IMR-90 (cell line): ENCODE measurements at regions not wholly inside any gene's neighbourhood (a gene's known extent, or its start where the extent isn't known, plus 50 kb on each side); places are given as distances from the start of the nearest gene placed in this dataset.

ENCODE experiments used
- ATAC-seq: fragments of 200-7000 bp; cut with Tn5 transposase; 2 replicates; pipeline ENCODE4 v1.9.1; 2020; ENCODE audit warnings: low read depth, mild to moderate bottlenecking, moderate library complexity
- BruUV-seq: library from RNA; stranded (reverse); fragments of 400-500 nt; replicated peaks from 2 replicates; lab custom pipeline; 2021; lab: Mats Ljungman, UMichigan
- CTCF ChIA-PET: fragments of 300-600 bp; formaldehyde crosslinking; extraction: SDS; loops from one replicate; lab custom pipeline; 2021; ENCODE audit warnings: antibody characterized with exemption; lab: Yijun Ruan, JAX
- POLR2A ChIA-PET: fragments of 300-600 bp; sonication (Branson Sonifier 250); formaldehyde crosslinking; loops from one replicate; lab custom pipeline; 2022; ENCODE audit warnings: antibody characterized with exemption; ENCODE audit not compliant: unreplicated experiment; lab: Charles Lee
- DNase-seq: peaks from one replicate; pipeline ENCODE4 v3.0.0; 2013
- H2AFZ ChIP-seq: replicated peaks from 2 replicates; pipeline ENCODE3; 2013; ENCODE audit warnings: low read length, mild to moderate bottlenecking; ENCODE audit not compliant: poor library complexity
- H2AK5ac ChIP-seq: 2 replicates; pipeline ENCODE4 v1.6.1; 2013; ENCODE audit warnings: low read depth, low read length, inconsistent platforms
- H2AK9ac ChIP-seq: replicated peaks from 2 replicates; pipeline ENCODE3; 2013; ENCODE audit warnings: mild to moderate bottlenecking, low read depth, low read length, moderate library complexity; ENCODE audit not compliant: poor library complexity
- H2BK120ac ChIP-seq: 2 replicates; pipeline ENCODE4 v1.6.1; 2013; ENCODE audit warnings: low read depth, low read length, inconsistent platforms
- H2BK15ac ChIP-seq: 3 replicates; pipeline ENCODE4 v1.6.1; 2013; ENCODE audit warnings: low read depth, low read length, inconsistent platforms
- H2BK20ac ChIP-seq: 2 replicates; pipeline ENCODE4 v1.6.1; 2013; ENCODE audit warnings: low read depth, mild to moderate bottlenecking, inconsistent platforms, low read length, moderate library complexity
- H2BK5ac ChIP-seq: 2 replicates; pipeline ENCODE4 v1.6.1; 2013; ENCODE audit warnings: mild to moderate bottlenecking, low read depth, low read length, inconsistent platforms; ENCODE audit not compliant: poor library complexity, severe bottlenecking
- H3K14ac ChIP-seq: replicated peaks from 2 replicates; pipeline ENCODE4 v1.6.1; 2013; ENCODE audit warnings: low read depth, low read length, inconsistent platforms
- H3K18ac ChIP-seq: 2 replicates; pipeline ENCODE4 v1.6.1; 2013; ENCODE audit warnings: low read depth, low read length, control low read depth
- H3K23ac ChIP-seq: 2 replicates; pipeline ENCODE4 v1.6.1; 2013; ENCODE audit warnings: low read depth, low read length, inconsistent platforms
- H3K27ac ChIP-seq: 2 replicates; pipeline ENCODE4 v1.5.1; 2013; ENCODE audit warnings: mild to moderate bottlenecking, control low read depth, low read length; ENCODE audit not compliant: insufficient read depth
- H3K27me3 ChIP-seq: 2 replicates; pipeline ENCODE4 v1.6.1; 2013; ENCODE audit warnings: low read length; ENCODE audit not compliant: control insufficient read depth, insufficient read depth
- H3K36me3 ChIP-seq: 2 replicates; pipeline ENCODE4 v1.6.1; 2013; ENCODE audit warnings: low read length, mixed read lengths; ENCODE audit not compliant: control insufficient read depth, insufficient read depth
- H3K4ac ChIP-seq: 2 replicates; pipeline ENCODE4 v1.6.1; 2013; ENCODE audit warnings: low read depth, low read length, inconsistent platforms
- H3K4me1 ChIP-seq: 2 replicates; pipeline ENCODE4 v1.6.1; 2013; ENCODE audit warnings: low read length, mixed read lengths; ENCODE audit not compliant: control insufficient read depth, insufficient read depth
- H3K4me2 ChIP-seq: 2 replicates; pipeline ENCODE4 v1.6.1; 2013; ENCODE audit warnings: low read depth, mild to moderate bottlenecking, control low read depth, low read length, moderate library complexity
- H3K4me3 ChIP-seq: 2 replicates; pipeline ENCODE4 v1.5.1; 2013; ENCODE audit warnings: low read depth, mild to moderate bottlenecking, control low read depth, low read length, moderate library complexity; ENCODE audit not compliant: insufficient read depth
- H3K56ac ChIP-seq: 2 replicates; pipeline ENCODE4 v1.6.1; 2013; ENCODE audit warnings: low read length, inconsistent platforms; ENCODE audit not compliant: insufficient read depth; ENCODE audit errors: extremely low read depth
- H3K79me1 ChIP-seq, 2 experiments: 2 replicates each; pipeline ENCODE4 v1.6.1; 2013; ENCODE audit warnings: low read length in 2 of 2, inconsistent platforms in 1 of 2, low read depth in 1 of 2
- H3K9ac ChIP-seq: 2 replicates; pipeline ENCODE4 v1.6.1; 2013; ENCODE audit warnings: low read depth, low read length, control low read depth
- H3K9me1 ChIP-seq: 2 replicates; pipeline ENCODE4 v1.6.1; 2013; ENCODE audit warnings: low read length, inconsistent platforms; ENCODE audit not compliant: insufficient read depth
- H3K9me3 ChIP-seq: 2 replicates; pipeline ENCODE4 v1.6.1; 2013; ENCODE audit warnings: low read length; ENCODE audit not compliant: control insufficient read depth, insufficient read depth
- H4K20me1 ChIP-seq: 2 replicates; pipeline ENCODE4 v1.6.1; 2013; ENCODE audit warnings: low read length, inconsistent platforms; ENCODE audit not compliant: insufficient read depth
- H4K5ac ChIP-seq: 2 replicates; pipeline ENCODE4 v1.6.1; 2013; ENCODE audit warnings: mild to moderate bottlenecking, low read depth, low read length, control low read depth
- H4K8ac ChIP-seq, 2 experiments: 2 replicates each; pipeline ENCODE4 v1.6.1; 2013; ENCODE audit warnings: low read depth in 2 of 2, low read length in 2 of 2, control low read depth in 1 of 2, inconsistent platforms in 1 of 2
- H4K91ac ChIP-seq: 2 replicates; pipeline ENCODE4 v1.6.1; 2013; ENCODE audit warnings: low read depth, low read length, inconsistent platforms; ENCODE audit not compliant: insufficient read depth
- FOS ChIP-seq: fragments of 150-350 bp; IDR thresholded peaks from 2 replicates; pipeline ENCODE4 v1.6.1; 2016; ENCODE audit warnings: low read depth, low read length
- RFX5 ChIP-seq: IDR thresholded peaks from 2 replicates; pipeline ENCODE4 v1.8.0; 2012; ENCODE audit warnings: low read depth, mild to moderate bottlenecking, low read length, moderate library complexity
- WGBS, 2 experiments: methylation state at CpG; one replicate each; pipeline versions ENCODE4 v1.1.5 to v1.1.7; 2013; ENCODE audit warnings: missing lambda C conversion rate in 2 of 2; ENCODE audit not compliant: insufficient read length in 1 of 2; ENCODE audit errors: extremely low coverage in 2 of 2; 5-methylcytosine and 5-hydroxymethylcytosine counted together
- dilution Hi-C: fragments of 300-500 bp; cut with HindIII; formaldehyde crosslinking; loops from one replicate; pipeline ENCODE4 v1.14.3; 2018; ENCODE audit warnings: low sequenced_read_pairs; ENCODE audit not compliant: unreplicated experiment
- in situ Hi-C: fragments of 300-500 bp; cut with MboI; formaldehyde crosslinking; loops from 3 replicates; pipeline ENCODE4 v1.14.3; 2019; ENCODE audit warnings: low sequenced_read_pairs, inconsistent platforms, mixed read lengths
- intact Hi-C: fragments of 100-400 bp; cut with micrococcal nuclease; formaldehyde crosslinking; loops from 2 replicates; pipeline ENCODE4 v1.10.0; 2022

GRCh38 chr5:117638581-117638980 is 1064.0 kb upstream of the SEMA6A start:
- no peak overlapping the region for H2BK15ac ChIP-seq
- H3K56ac ChIP-seq, result no peak overlapping the region
- H4K8ac ChIP-seq, result no peak overlapping the region
- POLR2A ChIA-PET, result no interaction called here
- intact Hi-C loops (no loop called here), in situ Hi-C loops (no loop called here), dilution Hi-C loops (no loop called here)
- no peak overlapping the region for H3K14ac ChIP-seq
- DNase-seq (no peak), ATAC-seq (no peak)
- no peak overlapping the region for H3K4me3 ChIP-seq
- no peak overlapping the region for H2AFZ ChIP-seq
- H2BK5ac ChIP-seq, result no peak overlapping the region
- H3K9ac ChIP-seq, result no peak overlapping the region
- H4K91ac ChIP-seq, result no peak overlapping the region
- H3K27ac ChIP-seq, result no peak overlapping the region
- no peak overlapping the region for H2AK9ac ChIP-seq
- H3K4ac ChIP-seq, result no peak overlapping the region
- no peaks in the 10 kb centered on the region for H3K9me1 ChIP-seq
- no peaks in the 10 kb centered on the region for H3K36me3 ChIP-seq
- H4K5ac ChIP-seq, result no peak overlapping the region
- no peak overlapping the region for H2AK5ac ChIP-seq
- no peaks in the 10 kb centered on the region for H3K79me1 ChIP-seq
- no TSS peak for BruUV-seq
- no peak overlapping the region for H3K18ac ChIP-seq
- no peaks in the 10 kb centered on the region for H3K27me3 ChIP-seq
- WGBS, 2 experiments, result no CpG with 5 or more reads among the region's 2 CpGs
- no peak overlapping the region for H2BK20ac ChIP-seq
- no peaks in the 10 kb centered on the region for H3K4me1 ChIP-seq
- H3K23ac ChIP-seq, result no peak overlapping the region
- TF ChIP-seq FOS, result no peak
- TF ChIP-seq RFX5, result no peak
- H3K4me2 ChIP-seq, result no peak overlapping the region
- H4K20me1 ChIP-seq, result no peaks in the 10 kb centered on the region
- CTCF ChIA-PET, result no interaction called here
- 0 out of 2 replicates have a peak, but pooled peaks cover 2% of the 10 kb centered on the region for H3K9me3 ChIP-seq
- H2BK120ac ChIP-seq, result no peak overlapping the region
